ENCODE measurements at regions not wholly inside any gene's neighbourhood (a gene's known extent, or its start where the extent isn't known, plus 50 kb on each side); places are given as distances from the start of the nearest gene placed in this dataset.

- DNase-seq (ENCODE audit: low read depth) = no peak
Measured at GRCh38 chr6:104617591-104617990, 242.1 kb downstream of the HACE1 start.

GRCh38 chr6:104614394-104614793, 245.3 kb downstream of the HACE1 start:
- no peak for DNase-seq (ENCODE audit: low read depth)

- no peak for DNase-seq (ENCODE audit: low read depth)
Measured at GRCh38 chr6:104613416-104614001, 246.2 kb downstream of the HACE1 start.

- DNase-seq (ENCODE audit: low read depth) = no peak
Measured at GRCh38 chr6:104612541-104612940, 247.2 kb downstream of the HACE1 start.

GRCh38 chr6:104608101-104608500, 251.6 kb downstream of the HACE1 start:
- no peak for DNase-seq (ENCODE audit: low read depth)

GRCh38 chr6:104607501-104607900, 252.2 kb downstream of the HACE1 start:
- DNase-seq (ENCODE audit: low read depth) = no peak

- DNase-seq (ENCODE audit: low read depth) = no peak
Measured at GRCh38 chr6:104606361-104606760, 253.4 kb downstream of the HACE1 start.

- DNase-seq (ENCODE audit: low read depth) = no peak
Measured at GRCh38 chr6:104604685-104605084, 255.0 kb downstream of the HACE1 start.

- DNase-seq (ENCODE audit: low read depth) = no peak
Measured at GRCh38 chr6:104603108-104603745, 256.5 kb downstream of the HACE1 start.

- DNase-seq (ENCODE audit: low read depth) = no peak
Measured at GRCh38 chr6:104601721-104602120, 258.0 kb downstream of the HACE1 start.

- no peak for DNase-seq (ENCODE audit: low read depth)
Measured at GRCh38 chr6:104601131-104601651, 258.5 kb downstream of the HACE1 start.

- DNase-seq (ENCODE audit: low read depth) = no peak
Measured at GRCh38 chr6:104600639-104600931, 259.1 kb downstream of the HACE1 start.

- no peak for DNase-seq (ENCODE audit: low read depth)
Measured at GRCh38 chr6:104599821-104600638, 259.7 kb downstream of the HACE1 start.

- no peak for DNase-seq (ENCODE audit: low read depth)
Measured at GRCh38 chr6:104597541-104598050, 262.1 kb downstream of the HACE1 start.

GRCh38 chr6:104596091-104596490, 263.6 kb downstream of the HACE1 start:
- DNase-seq (ENCODE audit: low read depth) = no peak

- DNase-seq (ENCODE audit: low read depth) = no peak
Measured at GRCh38 chr6:104595311-104595820, 264.4 kb downstream of the HACE1 start.

GRCh38 chr6:104591573-104592334, 268.0 kb downstream of the HACE1 start:
- DNase-seq (ENCODE audit: low read depth) = no peak

GRCh38 chr6:104589940-104590339, 269.8 kb downstream of the HACE1 start:
- no peak for DNase-seq (ENCODE audit: low read depth)

- DNase-seq (ENCODE audit: low read depth) = no peak
Measured at GRCh38 chr6:104585646-104586045, 274.1 kb downstream of the HACE1 start.

- DNase-seq (ENCODE audit: low read depth) = no peak
Measured at GRCh38 chr6:104580452-104580851, 279.3 kb downstream of the HACE1 start.

GRCh38 chr6:104579310-104579863, 280.3 kb downstream of the HACE1 start:
- no peak for DNase-seq (ENCODE audit: low read depth)
